Keratinocyte (primary cell): ENCODE measurements at regions not wholly inside any gene's neighbourhood (a gene's known extent, or its start where the extent isn't known, plus 50 kb on each side); places are given as distances from the start of the nearest gene placed in this dataset.

ENCODE experiments used
- DNase-seq: peaks from one replicate; pipeline ENCODE4 v3.0.0-alpha.2; 2011; ENCODE audit warnings: low read depth, missing footprints, low spot score
- FAIRE-seq: peaks from 2 replicates; lab custom pipeline; 2011; peaks lifted over from hg19 to GRCh38; lab: Jason Lieb, UNC
- H2AFZ ChIP-seq: 2 replicates; pipeline ENCODE4 v1.6.0; 2012; ENCODE audit warnings: low read length, control low read depth, inconsistent platforms; ENCODE audit not compliant: control insufficient read depth
- H3K27ac ChIP-seq: 2 replicates; pipeline ENCODE4 v1.5.1; 2011; ENCODE audit warnings: low read length; ENCODE audit not compliant: control insufficient read depth, insufficient read depth
- H3K27me3 ChIP-seq: 3 replicates; pipeline ENCODE4 v1.6.0; 2011; ENCODE audit warnings: low read length; ENCODE audit not compliant: control insufficient read depth, insufficient read depth; ENCODE audit errors: extremely low read depth
- H3K36me3 ChIP-seq, 2 experiments: 2 replicates in 1 of 2; 3 replicates in 1 of 2; pipeline ENCODE4 v1.5.1; 2011; ENCODE audit warnings: low read length in 2 of 2, mild to moderate bottlenecking in 1 of 2; ENCODE audit not compliant: control insufficient read depth in 2 of 2, insufficient read depth in 2 of 2; ENCODE audit errors: extremely low read depth in 1 of 2
- H3K4me1 ChIP-seq: 3 replicates; pipeline ENCODE4 v1.5.1; 2011; ENCODE audit warnings: low read length; ENCODE audit not compliant: control insufficient read depth, insufficient read depth; ENCODE audit errors: extremely low read depth
- H3K4me2 ChIP-seq: 3 replicates; pipeline ENCODE4 v1.6.0; 2011; ENCODE audit warnings: low read depth, low read length; ENCODE audit not compliant: control insufficient read depth, insufficient read depth; ENCODE audit errors: extremely low read depth
- H3K4me3 ChIP-seq, 3 experiments: fragments of 200-600 bp in 1 of 3; sonication (generic) in 1 of 3; 2 replicates in 2 of 3; 3 replicates in 1 of 3; pipeline ENCODE4 v1.5.1; 2011 to 2016; ENCODE audit warnings: low read length in 3 of 3, mild to moderate bottlenecking in 3 of 3, control low read depth in 2 of 3, inconsistent platforms in 1 of 3, low read depth in 1 of 3, mixed read lengths in 1 of 3, mixed run types in 1 of 3, moderate library complexity in 1 of 3; ENCODE audit not compliant: control insufficient read depth in 2 of 3, insufficient read depth in 2 of 3; ENCODE audit errors: extremely low read depth in 1 of 3
- H3K79me2 ChIP-seq: 2 replicates; pipeline ENCODE4 v1.6.0; 2012; ENCODE audit warnings: low read length; ENCODE audit not compliant: control insufficient read depth, insufficient read depth
- H3K9ac ChIP-seq: 3 replicates; pipeline ENCODE4 v1.6.0; 2011; ENCODE audit warnings: low read length; ENCODE audit not compliant: control insufficient read depth, insufficient read depth; ENCODE audit errors: extremely low read depth
- H3K9me1 ChIP-seq: 3 replicates; pipeline ENCODE4 v1.6.0; 2011; ENCODE audit warnings: low read length; ENCODE audit not compliant: control insufficient read depth, insufficient read depth; ENCODE audit errors: extremely low read depth
- H3K9me3 ChIP-seq: 2 replicates; pipeline ENCODE4 v1.5.1; 2012; ENCODE audit warnings: low read depth, low read length; ENCODE audit not compliant: control insufficient read depth
- H4K20me1 ChIP-seq: 3 replicates; pipeline ENCODE4 v1.6.0; 2011; ENCODE audit warnings: low read length; ENCODE audit not compliant: control insufficient read depth, insufficient read depth; ENCODE audit errors: extremely low read depth
- CTCF ChIP-seq, 3 experiments: IDR thresholded peaks in 1 of 3; conservative IDR thresholded peaks in 1 of 3; optimal IDR thresholded peaks in 1 of 3; 2 replicates in 2 of 3; 3 replicates in 1 of 3; pipeline versions ENCODE3 to v1.5.1; 2011; ENCODE audit warnings: low read length in 3 of 3, mild to moderate bottlenecking in 3 of 3, moderate library complexity in 2 of 3, control low read depth in 1 of 3, inconsistent platforms in 1 of 3; ENCODE audit not compliant: insufficient read depth in 2 of 3; ENCODE audit errors: extremely low read depth in 1 of 3
- EZH2 ChIP-seq: IDR thresholded peaks from one replicate; pipeline ENCODE4 v1.6.1; 2012; ENCODE audit warnings: inconsistent platforms, mild to moderate bottlenecking, low read length, moderate library complexity
- dilution Hi-C: fragments of 300-500 bp; cut with MboI; formaldehyde crosslinking; loops from one replicate; pipeline ENCODE4 v1.7.0; 2020; ENCODE audit warnings: low sequenced_read_pairs; ENCODE audit not compliant: extremely low pct_ligation_motif_present

GRCh38 chr9:86629530-86629929 lies 275.3 kb upstream of the TUT7 start:
- Histone ChIP-seq H3K27ac (no peak overlapping the region), H3K27me3 (no peaks in the 10 kb centered on the region), H3K9me3 (no peaks in the 10 kb centered on the region), H3K79me2 (no peaks in the 10 kb centered on the region), H4K20me1 (no peaks in the 10 kb centered on the region), H2AFZ (no peak overlapping the region), H3K36me3 (no peaks in the 10 kb centered on the region), H3K4me1 (no peaks in the 10 kb centered on the region), H3K4me2 (no peak overlapping the region), H3K9me1 (no peaks in the 10 kb centered on the region), H3K4me3 (no peak overlapping the region), H3K9ac (no peak overlapping the region)
- FAIRE-seq (no peak), DNase-seq (no peak)
- TF ChIP-seq EZH2 (no peak), CTCF (optimal IDR thresholded peaks at IDR 0.05 in 1 of 3, IDR thresholded peaks at IDR 0.05 in 1 of 3, conservative IDR thresholded peaks at IDR 0.05 in 1 of 3; ENCODE audit: extremely low read depth in 1 of 3, insufficient read depth in 2 of 3, low read length in 3 of 3) (no peak)
- dilution Hi-C loops = no loop called here

- Histone ChIP-seq H3K4me2 (no peak overlapping the region), H3K9me3 (no peaks in the 10 kb centered on the region), H3K27me3 (no peaks in the 10 kb centered on the region), H3K79me2 (no peaks in the 10 kb centered on the region), H3K9me1 (no peaks in the 10 kb centered on the region), H4K20me1 (no peaks in the 10 kb centered on the region), H3K4me3 (no peak overlapping the region), H3K27ac (no peak overlapping the region), H2AFZ (no peak overlapping the region), H3K36me3 (no peaks in the 10 kb centered on the region), H3K9ac (no peak overlapping the region), H3K4me1 (no peaks in the 10 kb centered on the region)
- TF ChIP-seq EZH2 = no peak
- TF ChIP-seq CTCF (optimal IDR thresholded peaks at IDR 0.05 in 1 of 3, IDR thresholded peaks at IDR 0.05 in 1 of 3, conservative IDR thresholded peaks at IDR 0.05 in 1 of 3; ENCODE audit: extremely low read depth in 1 of 3, insufficient read depth in 2 of 3, low read length in 3 of 3) = peak in 1 of 3 experiments; percentile 17
- FAIRE-seq (no peak), DNase-seq (no peak)
- dilution Hi-C loops = no loop called here
Measured at GRCh38 chr9:86626802-86627201, 272.6 kb upstream of the TUT7 start.
